Liver (tissue), 8 donors: ENCODE measurements at regions not wholly inside any gene's neighbourhood (a gene's known extent, or its start where the extent isn't known, plus 50 kb on each side); places are given as distances from the start of the nearest gene placed in this dataset.

Experiments
- DNase-seq: peaks from one replicate; pipeline ENCODE4 v3.0.0-alpha.2; 2017; ENCODE audit warnings: low spot score
- H3K27ac ChIP-seq, 2 donors: one replicate each; pipeline ENCODE4 v1.7.0; 2013; ENCODE audit warnings: inconsistent platforms in 2 of 2, low read length in 2 of 2, control low read depth in 1 of 2, low read depth in 1 of 2, mild to moderate bottlenecking in 1 of 2
- H3K27me3 ChIP-seq, 4 donors: one replicate each; pipeline versions ENCODE4 v1.6.1 to v1.7.0; 2013; ENCODE audit warnings: low read length in 3 of 4, inconsistent platforms in 1 of 4, mild to moderate bottlenecking in 1 of 4, moderate library complexity in 1 of 4; ENCODE audit not compliant: control insufficient read depth in 4 of 4, insufficient read depth in 4 of 4
- H3K36me3 ChIP-seq, 4 donors: one replicate each; pipeline versions ENCODE4 v1.6.1 to v1.7.0; 2013; ENCODE audit warnings: low read length in 3 of 4, mild to moderate bottlenecking in 3 of 4, low read depth in 1 of 4, moderate library complexity in 1 of 4; ENCODE audit not compliant: control insufficient read depth in 4 of 4, insufficient read depth in 3 of 4
- H3K4me1 ChIP-seq, 4 donors: one replicate each; pipeline versions ENCODE4 v1.6.1 to v1.7.0; 2013; ENCODE audit warnings: low read length in 3 of 4, mild to moderate bottlenecking in 3 of 4, moderate library complexity in 1 of 4; ENCODE audit not compliant: control insufficient read depth in 4 of 4, insufficient read depth in 4 of 4
- H3K4me3 ChIP-seq, 3 donors: one replicate each; pipeline versions ENCODE4 v1.6.1 to v1.7.0; 2013; ENCODE audit warnings: low read length in 3 of 3, control low read depth in 1 of 3, low read depth in 1 of 3, mild to moderate bottlenecking in 1 of 3
- H3K9ac ChIP-seq, 2 donors: one replicate each; pipeline ENCODE4 v1.7.0; 2013; ENCODE audit warnings: low read length in 2 of 2, mild to moderate bottlenecking in 2 of 2, moderate library complexity in 2 of 2, control low read depth in 1 of 2, low read depth in 1 of 2
- H3K9me3 ChIP-seq, 4 donors: one replicate each; pipeline versions ENCODE4 v1.6.1 to v1.7.0; 2013; ENCODE audit warnings: low read length in 3 of 4; ENCODE audit not compliant: control insufficient read depth in 4 of 4
- ATF3 ChIP-seq: IDR thresholded peaks from 2 replicates; pipeline ENCODE4 v1.6.1; 2016; ENCODE audit warnings: antibody characterized with exemption
- CTCF ChIP-seq: fragments of 150-350 bp; IDR thresholded peaks from 2 replicates; pipeline ENCODE4 v1.5.1; 2017; ENCODE audit warnings: improper control_type of control experiment, low read depth, low read length; ENCODE audit not compliant: missing input control
- FOXA1 ChIP-seq: IDR thresholded peaks from 2 replicates; pipeline ENCODE4 v1.6.1; 2016; ENCODE audit warnings: antibody characterized with exemption
- FOXA2 ChIP-seq: IDR thresholded peaks from 2 replicates; pipeline ENCODE4 v1.6.1; 2016; ENCODE audit warnings: antibody characterized with exemption
- GABPA ChIP-seq, 2 donors: IDR thresholded peaks in 1 of 2; conservative IDR thresholded peaks in 1 of 2; 2 replicates each; pipeline ENCODE4 v1.6.1; 2016; ENCODE audit warnings: antibody characterized with exemption in 2 of 2, mild to moderate bottlenecking in 1 of 2, moderate library complexity in 1 of 2
- HNF4A ChIP-seq, 2 donors: conservative IDR thresholded peaks; 2 replicates each; pipeline ENCODE4 v1.6.1; 2016; ENCODE audit warnings: antibody characterized with exemption in 2 of 2, mild to moderate bottlenecking in 2 of 2
- HNF4G ChIP-seq: IDR thresholded peaks from 2 replicates; pipeline ENCODE4 v1.6.1; 2016; ENCODE audit warnings: antibody characterized with exemption
- JUND ChIP-seq, 2 donors: IDR thresholded peaks; 2 replicates each; pipeline ENCODE4 v1.6.1; 2016; ENCODE audit warnings: antibody characterized with exemption in 2 of 2
- MAX ChIP-seq: IDR thresholded peaks from 2 replicates; pipeline ENCODE4 v1.6.1; 2016; ENCODE audit warnings: antibody characterized with exemption
- NR2F2 ChIP-seq: IDR thresholded peaks from 2 replicates; pipeline ENCODE4 v1.6.1; 2016; ENCODE audit warnings: antibody characterized with exemption
- RAD21 ChIP-seq, 2 donors: IDR thresholded peaks; 2 replicates each; pipeline ENCODE4 v1.6.1; 2016; ENCODE audit warnings: antibody characterized with exemption in 2 of 2, mild to moderate bottlenecking in 2 of 2
- REST ChIP-seq: IDR thresholded peaks from 2 replicates; pipeline ENCODE4 v1.6.1; 2016; ENCODE audit warnings: antibody characterized with exemption, mild to moderate bottlenecking
- SP1 ChIP-seq: IDR thresholded peaks from 2 replicates; pipeline ENCODE4 v1.6.1; 2018; ENCODE audit warnings: antibody characterized with exemption, mild to moderate bottlenecking
- TAF1 ChIP-seq: conservative IDR thresholded peaks from 2 replicates; pipeline ENCODE4 v1.6.1; 2016; ENCODE audit warnings: antibody characterized with exemption, mild to moderate bottlenecking
- YY1 ChIP-seq: IDR thresholded peaks from 2 replicates; pipeline ENCODE4 v1.6.1; 2016; ENCODE audit warnings: antibody characterized with exemption, mild to moderate bottlenecking
- ZBTB33 ChIP-seq: IDR thresholded peaks from 2 replicates; pipeline ENCODE4 v1.6.1; 2016; ENCODE audit warnings: antibody characterized with exemption
- WGBS: extraction: QIAGEN DNeasy Blood & Tissue Kit; methylation state at CpG from one replicate; pipeline ENCODE4 v1.1.7; 2013; 5-methylcytosine and 5-hydroxymethylcytosine counted together
- donor health status: healthy.
- donor health status: healthy.
- donor health status: healthy.
- donor health status: healthy.
- donor health status: healthy.

GRCh38 chr10:88211230-88211629 lies 347.8 kb downstream of the PTEN start:
- no peak for DNase-seq
- Histone ChIP-seq H3K27me3 (no peaks in the 10 kb centered on the region), H3K9me3 (no peaks in the 10 kb centered on the region), H3K27ac (no peak overlapping the region), H3K36me3 (no peaks in the 10 kb centered on the region), H3K4me3 (no peak overlapping the region), H3K4me1 (peaks cover 0 to under 1% (median 0%) of the 10 kb centered on the region in 4 donors), H3K9ac (no peak overlapping the region)
- no peak for TF ChIP-seq RAD21 (IDR thresholded peaks at IDR 0.05)
- no peak for TF ChIP-seq FOXA1
- TF ChIP-seq TAF1, result no peak
- 97% methylated on average over 1 of the region's 1 CpG for WGBS

- TF ChIP-seq SP1, result no peak
- TF ChIP-seq HNF4G, result no peak
- no peak for TF ChIP-seq CTCF
- no peak for TF ChIP-seq NR2F2
- no peak for TF ChIP-seq GABPA (IDR thresholded peaks at IDR 0.05 in 1 of 2, conservative IDR thresholded peaks at IDR 0.05 in 1 of 2)
- no peak for TF ChIP-seq MAX
- no peak for TF ChIP-seq HNF4A (conservative IDR thresholded peaks at IDR 0.05)
- TF ChIP-seq ATF3, result no peak
- TF ChIP-seq TAF1, result no peak
- no peak for TF ChIP-seq FOXA2
- no peak for TF ChIP-seq REST
- no peak for TF ChIP-seq JUND (IDR thresholded peaks at IDR 0.05)
- no peak for DNase-seq
- H3K4me3 ChIP-seq, result no peak overlapping the region
- H3K9me3 ChIP-seq, result no peaks in the 10 kb centered on the region
- H3K27ac ChIP-seq, result no peak overlapping the region
- H3K36me3 ChIP-seq, result no peaks in the 10 kb centered on the region
- no peaks in the 10 kb centered on the region for H3K4me1 ChIP-seq
- H3K9ac ChIP-seq, result no peak overlapping the region
- no peaks in the 10 kb centered on the region for H3K27me3 ChIP-seq
These were observed 348.6 kb downstream of the PTEN start for GRCh38 chr10:88212069-88212468.

- H3K4me1 ChIP-seq, result no peaks in the 10 kb centered on the region
- no peaks in the 10 kb centered on the region for H3K9me3 ChIP-seq
- DNase-seq, result no peak
- TF ChIP-seq YY1 (no peak), JUND (IDR thresholded peaks at IDR 0.05) (no peak), ZBTB33 (no peak), FOXA1 (no peak), RAD21 (IDR thresholded peaks at IDR 0.05) (no peak), NR2F2 (no peak), REST (no peak), ATF3 (no peak), FOXA2 (no peak), GABPA (IDR thresholded peaks at IDR 0.05 in 1 of 2, conservative IDR thresholded peaks at IDR 0.05 in 1 of 2) (no peak)
These were observed 349.7 kb downstream of the PTEN start for GRCh38 chr10:88213065-88213605.

More at GRCh38 chr10:88213065-88213605, 349.7 kb downstream of the PTEN start:
- H3K4me3 ChIP-seq, result no peak overlapping the region
- WGBS, result 96% methylated on average over 6 of the region's 6 CpGs
- no peaks in the 10 kb centered on the region for H3K36me3 ChIP-seq
- H3K27ac ChIP-seq, result no peak overlapping the region
- H3K9ac ChIP-seq, result no peak overlapping the region
- H3K27me3 ChIP-seq, result no peaks in the 10 kb centered on the region
